ENCODE measurements at regions not wholly inside any gene's neighbourhood (a gene's known extent, or its start where the extent isn't known, plus 50 kb on each side); places are given as distances from the start of the nearest gene placed in this dataset.
A peak's percentile ranks its signal among the peaks of the same experiment; 100 is the strongest.
"Not testable (repeated sequence)": the region's sequence is repeated elsewhere in the genome, so short reads cannot be mapped to it uniquely, and the experiment has no call there.

DNA sequence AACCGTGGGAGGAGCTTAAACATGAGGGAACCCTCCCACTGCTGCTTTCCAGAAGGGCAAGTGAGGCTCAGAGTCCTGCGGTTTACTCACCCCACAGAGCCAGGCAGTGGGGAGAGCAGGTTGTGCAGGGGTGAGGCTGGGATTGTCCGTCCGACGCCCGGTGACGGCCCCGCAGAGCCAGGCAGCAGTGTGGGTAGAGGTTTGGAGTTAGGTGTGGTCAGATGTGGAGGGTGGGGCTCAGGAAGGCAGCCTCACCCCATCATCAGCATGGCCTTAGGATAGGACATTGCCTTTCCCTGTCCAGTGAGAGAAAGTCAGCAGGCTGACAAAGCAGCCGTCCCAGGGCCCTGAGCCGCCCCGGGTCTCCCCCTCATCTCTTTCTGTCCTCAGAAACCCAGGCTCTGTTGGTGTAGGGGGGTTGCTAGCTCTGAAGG is 234.6 kb downstream of the DLL1 start:
- Histone ChIP-seq H3K27ac (ENCODE audit: low read depth, low read length) (no peak overlapping the region), H3K4me3 (ENCODE audit: low read depth in 1 of 5, low read length in 5 of 5) (no peak overlapping the region), H3K9me3 (ENCODE audit: control insufficient read depth in 5 of 5, low read length in 5 of 5) (no peaks in the 10 kb centered on the region), H3K9ac (ENCODE audit: low read length in 5 of 5) (no peak overlapping the region), H3K4me1 (ENCODE audit: control insufficient read depth in 5 of 5, insufficient read depth in 5 of 5, low read length in 5 of 5) (peaks cover 0 to 10% (median 9%) of the 10 kb centered on the region in 5 donors), H3K27me3 (ENCODE audit: control insufficient read depth in 5 of 5, insufficient read depth in 4 of 5, low read length in 5 of 5) (peaks cover 0 to 7% (median 0%) of the 10 kb centered on the region in 5 donors), H3K36me3 (ENCODE audit: control insufficient read depth in 5 of 5, insufficient read depth in 5 of 5, low read length in 5 of 5) (no peaks in the 10 kb centered on the region)

DNA sequence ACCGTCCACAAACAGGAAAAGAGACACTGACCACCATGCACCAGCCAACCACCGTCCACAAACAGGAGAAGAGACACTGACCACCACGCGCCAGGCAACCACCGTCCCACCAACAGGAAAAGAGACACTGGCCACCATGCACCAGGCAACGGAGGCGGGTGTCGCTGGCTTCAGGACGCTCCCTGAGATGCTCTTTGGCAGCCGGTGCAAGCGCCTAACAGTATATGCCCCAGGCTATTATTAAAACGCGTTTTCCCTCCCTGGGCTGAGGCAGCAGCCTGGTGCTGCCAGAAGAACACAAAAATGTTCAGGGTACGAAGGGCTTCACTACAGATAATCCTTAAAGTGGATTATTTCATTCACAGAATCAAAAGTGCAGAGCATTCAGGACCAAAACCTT is 235.1 kb downstream of the DLL1 start:
- H3K27me3 ChIP-seq (ENCODE audit: control insufficient read depth in 5 of 5, insufficient read depth in 4 of 5, low read length in 5 of 5); H3K4me3 ChIP-seq (ENCODE audit: low read depth in 1 of 5, low read length in 5 of 5): not testable (repeated sequence)

DNA sequence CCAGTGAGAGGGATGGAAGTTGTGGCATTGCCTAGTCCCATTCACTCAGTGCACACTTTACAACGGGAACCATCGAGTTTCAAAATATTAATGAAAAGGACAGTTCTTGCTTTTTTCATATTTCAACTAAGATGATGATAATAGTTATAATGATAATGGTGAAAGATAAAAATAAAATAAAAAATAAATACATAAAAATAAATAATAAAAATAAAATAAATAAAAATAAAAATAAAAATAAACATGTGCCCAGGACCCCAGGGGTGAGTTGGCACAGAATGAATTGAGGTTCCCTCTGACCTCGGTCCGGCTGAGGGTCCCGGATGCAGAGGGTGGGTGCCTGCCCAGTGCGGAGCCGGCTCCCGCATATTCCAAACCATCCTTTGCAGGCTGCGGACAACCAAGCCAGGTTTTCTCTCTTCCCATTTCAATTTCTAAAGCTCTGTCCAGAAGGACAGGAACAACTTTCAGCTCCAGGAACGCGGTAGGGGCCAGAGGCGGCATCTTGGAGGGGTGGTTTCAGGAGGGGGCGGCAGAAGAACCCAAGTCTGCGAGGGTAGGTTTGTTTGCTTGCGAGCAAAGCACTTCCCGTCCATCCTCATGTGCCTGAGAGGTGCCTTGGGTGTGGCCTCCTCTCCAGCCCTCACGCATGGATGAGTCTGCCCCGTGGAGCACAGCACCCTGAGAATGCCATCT is 236.8 kb downstream of the DLL1 start:
- no peak overlapping the region for H3K27ac ChIP-seq (ENCODE audit: low read depth, low read length)

More for the DNA sequence above, 235.1 kb downstream of the DLL1 start:
- not testable (repeated sequence) for H3K4me1 ChIP-seq (ENCODE audit: control insufficient read depth in 5 of 5, insufficient read depth in 5 of 5, low read length in 5 of 5); H3K9ac ChIP-seq (ENCODE audit: low read length in 5 of 5); H3K27ac ChIP-seq (ENCODE audit: low read depth, low read length); H3K36me3 ChIP-seq (ENCODE audit: control insufficient read depth in 5 of 5, insufficient read depth in 5 of 5, low read length in 5 of 5); H3K9me3 ChIP-seq (ENCODE audit: control insufficient read depth in 5 of 5, low read length in 5 of 5)

DNA sequence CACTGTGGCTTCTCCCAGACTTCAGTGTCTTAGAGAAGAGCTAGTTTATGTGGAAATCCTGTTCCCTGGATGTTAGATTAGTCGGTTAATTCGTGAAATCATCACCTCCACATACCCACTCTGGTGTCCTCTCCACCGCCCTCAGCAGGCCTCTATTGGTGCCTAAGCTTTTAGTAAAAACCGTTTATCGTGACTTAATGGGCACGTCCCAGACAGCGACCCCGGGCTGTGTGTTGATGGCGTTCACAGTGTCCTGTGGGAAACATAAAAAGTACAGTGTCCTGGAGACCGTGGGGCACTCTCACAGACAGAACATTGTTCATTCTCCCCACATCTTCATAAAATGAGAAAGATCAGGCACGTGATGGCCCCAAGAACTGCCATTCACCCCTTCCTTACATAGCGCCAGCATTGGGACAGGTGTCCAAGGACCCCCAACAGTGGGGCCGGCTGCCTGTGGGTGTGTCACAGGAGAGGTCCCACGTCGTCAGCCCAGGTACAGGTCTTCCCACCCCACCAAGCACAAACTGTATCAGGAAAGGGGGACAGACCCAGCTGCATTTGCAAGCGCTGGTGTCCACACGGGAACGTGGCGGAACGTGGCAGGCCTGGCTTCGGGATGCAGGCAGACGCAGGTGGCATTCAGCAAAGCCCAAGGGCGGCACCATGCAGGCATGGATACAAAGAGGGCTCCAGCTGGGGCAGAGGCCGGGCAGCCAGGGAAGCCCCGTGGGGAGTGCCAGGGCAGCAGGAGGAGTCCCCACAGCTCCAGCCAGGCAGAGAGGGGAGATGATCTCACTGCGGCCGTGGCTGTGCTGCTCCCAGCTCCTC is 237.7 kb downstream of the DLL1 start:
- no peak overlapping the region for H3K9ac ChIP-seq (ENCODE audit: low read length in 5 of 5)
- H3K36me3 ChIP-seq (ENCODE audit: control insufficient read depth in 5 of 5, insufficient read depth in 5 of 5, low read length in 5 of 5), result no peaks in the 10 kb centered on the region
- H3K4me1 ChIP-seq (ENCODE audit: control insufficient read depth in 5 of 5, insufficient read depth in 5 of 5, low read length in 5 of 5), result peaks cover 1 to 33% (median 25%) of the 10 kb centered on the region in 5 donors
- H3K4me3 ChIP-seq (ENCODE audit: low read depth in 1 of 5, low read length in 5 of 5), result no peak overlapping the region
- peaks cover 0 to 7% (median 0%) of the 10 kb centered on the region in 5 donors for H3K27me3 ChIP-seq (ENCODE audit: control insufficient read depth in 5 of 5, insufficient read depth in 4 of 5, low read length in 5 of 5)
- H3K27ac ChIP-seq (ENCODE audit: low read depth, low read length), result no peak overlapping the region
- no peaks in the 10 kb centered on the region for H3K9me3 ChIP-seq (ENCODE audit: control insufficient read depth in 5 of 5, low read length in 5 of 5)

More for the DNA sequence above, 236.8 kb downstream of the DLL1 start:
- H3K36me3 ChIP-seq (ENCODE audit: control insufficient read depth in 5 of 5, insufficient read depth in 5 of 5, low read length in 5 of 5), result no peaks in the 10 kb centered on the region
- no peak overlapping the region for H3K9ac ChIP-seq (ENCODE audit: low read length in 5 of 5)
- H3K27me3 ChIP-seq (ENCODE audit: control insufficient read depth in 5 of 5, insufficient read depth in 4 of 5, low read length in 5 of 5), result peaks cover 0 to 7% (median 0%) of the 10 kb centered on the region in 5 donors
- H3K4me1 ChIP-seq (ENCODE audit: control insufficient read depth in 5 of 5, insufficient read depth in 5 of 5, low read length in 5 of 5), result peaks cover under 1 to 24% (median 22%) of the 10 kb centered on the region in 5 donors
- H3K9me3 ChIP-seq (ENCODE audit: control insufficient read depth in 5 of 5, low read length in 5 of 5), result no peaks in the 10 kb centered on the region
- no peak overlapping the region for H3K4me3 ChIP-seq (ENCODE audit: low read depth in 1 of 5, low read length in 5 of 5)

DNA sequence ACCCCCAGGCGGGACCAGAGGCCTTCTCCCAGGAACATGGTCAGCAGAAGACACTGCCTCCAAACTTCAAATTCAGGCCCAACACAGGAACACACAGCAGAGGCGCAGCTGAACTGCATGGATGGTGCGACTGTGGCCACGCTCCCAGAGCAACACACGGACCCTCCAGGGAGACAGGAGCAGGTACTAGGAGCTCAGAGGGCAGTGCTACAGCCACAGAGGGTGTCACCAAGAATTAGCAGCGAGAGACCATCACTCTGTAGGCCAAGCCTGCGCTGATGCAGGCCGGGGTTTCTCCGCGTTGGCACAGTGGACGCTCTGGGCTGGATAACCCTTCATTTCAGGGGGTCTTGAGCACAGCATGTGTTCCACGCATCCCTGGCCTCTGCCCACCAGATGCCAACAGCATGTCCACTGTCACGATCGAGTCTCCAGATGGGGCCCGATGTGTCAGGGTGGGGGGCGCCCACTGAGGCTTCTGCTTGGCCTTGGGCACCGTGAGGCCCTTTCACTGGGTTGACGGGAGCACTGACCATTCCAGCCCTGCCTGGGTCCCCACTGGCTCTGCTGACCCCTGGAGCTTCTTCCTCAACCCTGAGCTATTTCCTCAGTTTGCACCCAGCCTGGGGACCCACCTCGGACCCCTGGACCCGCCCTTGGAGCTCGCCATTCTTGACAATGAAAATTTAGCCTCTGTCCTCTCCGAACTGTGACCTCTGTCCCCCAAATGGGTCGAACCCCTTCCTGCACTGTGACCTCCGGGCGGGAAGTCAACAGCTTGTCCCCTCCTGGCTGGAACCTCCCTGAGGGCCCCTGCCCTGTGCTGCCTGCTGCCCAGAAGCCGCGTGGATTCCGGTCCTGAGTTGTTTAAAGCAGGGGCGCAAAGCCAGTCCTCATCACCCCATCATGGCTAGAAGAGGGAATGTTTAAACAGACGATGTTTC is 239.4 kb downstream of the DLL1 start:
- Histone ChIP-seq H3K4me1 (ENCODE audit: control insufficient read depth in 5 of 5, insufficient read depth in 5 of 5, low read length in 5 of 5) (peaks cover 1 to 33% (median 30%) of the 10 kb centered on the region in 5 donors), H3K36me3 (ENCODE audit: control insufficient read depth in 5 of 5, insufficient read depth in 5 of 5, low read length in 5 of 5) (no peaks in the 10 kb centered on the region), H3K9ac (ENCODE audit: low read length in 5 of 5) (no peak overlapping the region), H3K27ac (ENCODE audit: low read depth, low read length) (no peak overlapping the region), H3K27me3 (ENCODE audit: control insufficient read depth in 5 of 5, insufficient read depth in 4 of 5, low read length in 5 of 5) (peaks cover 0 to 6% (median 0%) of the 10 kb centered on the region in 5 donors), H3K9me3 (ENCODE audit: control insufficient read depth in 5 of 5, low read length in 5 of 5) (no peaks in the 10 kb centered on the region), H3K4me3 (ENCODE audit: low read depth in 1 of 5, low read length in 5 of 5) (no peak overlapping the region)

DNA sequence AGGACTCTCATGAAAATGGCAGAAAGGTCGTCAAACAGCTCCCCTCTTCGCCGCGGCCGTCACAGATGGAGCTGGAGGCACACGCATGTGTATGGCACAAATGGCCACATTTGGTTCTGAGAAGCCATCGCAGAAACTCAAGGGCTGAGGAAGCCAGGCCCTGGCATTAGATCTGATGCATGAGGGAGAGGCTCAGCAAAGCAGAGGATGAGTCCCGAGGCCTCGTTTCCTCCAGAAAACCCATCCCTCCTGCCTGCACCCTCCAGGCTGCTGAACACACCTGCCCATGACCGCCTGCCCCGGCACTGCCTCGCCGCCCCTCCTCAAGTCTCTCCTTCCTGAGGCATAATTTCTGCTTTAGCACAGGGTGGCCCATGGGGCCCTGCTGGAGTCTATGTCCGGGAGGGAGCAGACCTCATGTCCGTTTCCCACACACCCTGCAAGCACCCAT is 240.3 kb downstream of the DLL1 start:
- Histone ChIP-seq H3K9ac (ENCODE audit: low read length in 5 of 5) (no peak overlapping the region), H3K4me3 (ENCODE audit: low read depth in 1 of 5, low read length in 5 of 5) (no peak overlapping the region), H3K4me1 (ENCODE audit: control insufficient read depth in 5 of 5, insufficient read depth in 5 of 5, low read length in 5 of 5) (peaks cover 1 to 39% (median 35%) of the 10 kb centered on the region in 5 donors), H3K27me3 (ENCODE audit: control insufficient read depth in 5 of 5, insufficient read depth in 4 of 5, low read length in 5 of 5) (peaks cover 0 to 3% (median 0%) of the 10 kb centered on the region in 5 donors), H3K27ac (ENCODE audit: low read depth, low read length) (no peak overlapping the region), H3K9me3 (ENCODE audit: control insufficient read depth in 5 of 5, low read length in 5 of 5) (no peaks in the 10 kb centered on the region), H3K36me3 (ENCODE audit: control insufficient read depth in 5 of 5, insufficient read depth in 5 of 5, low read length in 5 of 5) (no peaks in the 10 kb centered on the region)

DNA sequence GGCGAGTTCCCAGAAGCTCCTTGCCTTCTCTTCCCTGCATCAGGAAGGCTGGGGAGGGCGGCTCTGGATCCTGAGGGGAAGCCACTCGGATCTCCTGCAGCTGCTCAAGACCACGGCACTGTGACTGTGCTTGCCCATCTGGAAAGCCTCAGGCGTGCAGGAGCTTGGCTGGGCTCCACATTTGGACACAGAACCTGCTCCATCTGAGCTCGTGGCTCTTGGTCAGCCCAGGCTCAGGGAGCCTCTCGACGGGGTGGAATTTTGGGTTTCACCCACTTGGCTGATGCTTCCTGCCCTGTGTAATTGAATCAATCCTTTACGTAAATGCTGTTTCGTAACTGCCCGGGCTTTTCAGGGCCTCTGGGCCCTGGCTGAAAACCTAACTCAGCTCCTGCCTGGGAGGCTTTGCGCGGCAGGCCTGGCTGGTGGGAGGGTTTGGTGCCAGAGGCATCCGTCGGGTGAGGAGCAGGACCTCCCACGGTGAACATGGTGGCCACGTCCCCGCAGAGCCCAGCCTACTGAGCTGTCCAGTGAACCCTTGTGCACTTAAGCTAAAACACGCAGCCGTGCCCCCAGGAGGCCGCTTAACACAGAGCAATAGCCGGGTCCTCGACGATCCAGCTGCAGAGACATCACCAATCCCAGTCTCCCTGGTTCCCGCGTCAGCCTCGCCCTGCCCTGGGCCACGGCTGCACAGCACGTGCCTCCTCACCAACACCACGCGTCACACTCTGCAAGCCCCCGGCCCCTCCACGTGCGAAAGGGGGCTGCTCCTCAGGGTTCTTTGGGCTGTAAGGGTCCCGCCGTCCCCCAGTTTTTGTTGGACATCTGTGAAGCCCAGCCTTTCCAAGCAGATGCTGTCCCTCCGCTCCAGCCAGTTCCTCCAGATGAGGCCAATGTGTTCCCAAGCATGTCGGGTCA is 241.0 kb downstream of the DLL1 start:
- H3K36me3 ChIP-seq (ENCODE audit: control insufficient read depth in 5 of 5, insufficient read depth in 5 of 5, low read length in 5 of 5), result no peaks in the 10 kb centered on the region
- H3K9me3 ChIP-seq (ENCODE audit: control insufficient read depth in 5 of 5, low read length in 5 of 5), result no peaks in the 10 kb centered on the region
- H3K4me3 ChIP-seq (ENCODE audit: low read depth in 1 of 5, low read length in 5 of 5), result peak overlapping the region in 2 of 5 donors; percentile 10 to 13
- peaks cover 0 to 3% (median 0%) of the 10 kb centered on the region in 5 donors for H3K27me3 ChIP-seq (ENCODE audit: control insufficient read depth in 5 of 5, insufficient read depth in 4 of 5, low read length in 5 of 5)
- no peak overlapping the region for H3K27ac ChIP-seq (ENCODE audit: low read depth, low read length)
- H3K9ac ChIP-seq (ENCODE audit: low read length in 5 of 5), result peak overlapping the region in 1 of 5 donors; percentile 49
- H3K4me1 ChIP-seq (ENCODE audit: control insufficient read depth in 5 of 5, insufficient read depth in 5 of 5, low read length in 5 of 5), result peaks cover 1 to 39% (median 35%) of the 10 kb centered on the region in 5 donors

DNA sequence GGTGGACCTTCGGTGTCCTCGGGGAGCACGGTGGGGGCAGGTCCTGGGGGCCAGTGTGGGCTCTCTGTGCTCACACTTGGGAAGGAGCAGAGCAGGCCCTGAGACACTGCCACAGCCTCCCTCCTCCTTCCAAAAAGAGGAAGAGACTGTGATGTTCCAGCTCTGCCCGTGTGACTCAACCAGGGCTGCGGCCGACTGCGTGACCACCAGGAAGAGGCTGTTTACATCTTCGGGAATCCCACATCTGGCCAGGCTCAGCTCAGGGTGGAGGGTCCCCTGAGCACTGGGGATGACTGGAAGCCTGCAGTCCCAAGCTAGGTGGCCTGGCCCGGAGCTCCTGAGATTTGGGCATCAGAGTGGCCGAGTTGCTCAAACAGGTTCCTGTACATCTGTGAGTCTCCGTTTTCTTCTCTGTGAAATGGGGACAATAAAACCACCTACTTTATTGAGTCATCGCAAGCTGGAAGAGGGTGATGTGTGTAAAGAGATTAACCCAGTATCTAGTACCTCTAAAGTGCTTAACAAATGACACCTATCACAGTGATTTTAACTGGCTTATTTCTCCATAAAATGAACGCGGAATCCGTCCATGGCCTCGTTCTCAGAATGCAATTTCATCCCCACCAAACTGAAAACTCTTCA is 242.1 kb downstream of the DLL1 start:
- no peaks in the 10 kb centered on the region for H3K27me3 ChIP-seq (ENCODE audit: control insufficient read depth in 5 of 5, insufficient read depth in 4 of 5, low read length in 5 of 5)
- no peak overlapping the region for H3K27ac ChIP-seq (ENCODE audit: low read depth, low read length)
- peaks cover 3 to 37% (median 33%) of the 10 kb centered on the region in 5 donors for H3K4me1 ChIP-seq (ENCODE audit: control insufficient read depth in 5 of 5, insufficient read depth in 5 of 5, low read length in 5 of 5)
- H3K9ac ChIP-seq (ENCODE audit: low read length in 5 of 5), result no peak overlapping the region
- no peak overlapping the region for H3K4me3 ChIP-seq (ENCODE audit: low read depth in 1 of 5, low read length in 5 of 5)
- H3K36me3 ChIP-seq (ENCODE audit: control insufficient read depth in 5 of 5, insufficient read depth in 5 of 5, low read length in 5 of 5), result no peaks in the 10 kb centered on the region
- no peaks in the 10 kb centered on the region for H3K9me3 ChIP-seq (ENCODE audit: control insufficient read depth in 5 of 5, low read length in 5 of 5)
